Activated CD8-positive, alpha-beta T cell treated with anti-CD3 and anti-CD28 coated beads for 36 hours (primary cell): ENCODE measurements at regions not wholly inside any gene's neighbourhood (a gene's known extent, or its start where the extent isn't known, plus 50 kb on each side); places are given as distances from the start of the nearest gene placed in this dataset.

Experiments
- ATAC-seq: fragments of 200-7000 bp; cut with Tn5 transposase; one replicate; pipeline ENCODE4 v1.10.0; 2021; ENCODE audit warnings: mild to moderate bottlenecking, moderate library complexity
- CTCF ChIA-PET: fragments of 350-600 bp; sonication (Branson Sonifier 250); formaldehyde crosslinking; loops from one replicate; lab custom pipeline; 2021; ENCODE audit warnings: antibody characterized with exemption; lab: Charles Lee
- POLR2A ChIA-PET: fragments of 350-600 bp; sonication (Branson Sonifier 250); formaldehyde crosslinking; loops from one replicate; lab custom pipeline; 2021; ENCODE audit warnings: antibody characterized with exemption; lab: Charles Lee
- DNase-seq: peaks from one replicate; pipeline ENCODE4 v3.0.0-alpha.2; 2020
- H3K27ac Mint-ChIP-seq: one replicate; pipeline ENCODE4 v1.8.0; 2021; ENCODE audit warnings: mild to moderate bottlenecking, mixed read lengths
- H3K27me3 Mint-ChIP-seq: one replicate; pipeline ENCODE4 v1.8.0; 2021; ENCODE audit warnings: mixed read lengths
- H3K36me3 Mint-ChIP-seq: one replicate; pipeline ENCODE4 v1.8.0; 2021; ENCODE audit warnings: low read depth, mixed read lengths
- H3K4me1 Mint-ChIP-seq: one replicate; pipeline ENCODE4 v1.8.0; 2021; ENCODE audit warnings: low read depth, mixed read lengths
- H3K4me3 Mint-ChIP-seq: one replicate; pipeline ENCODE4 v1.8.0; 2021; ENCODE audit warnings: mild to moderate bottlenecking, moderate library complexity, mixed read lengths
- H3K9me3 Mint-ChIP-seq: one replicate; pipeline ENCODE4 v1.8.0; 2021; ENCODE audit warnings: mixed read lengths
- intact Hi-C: fragments of 100-400 bp; cut with micrococcal nuclease; formaldehyde crosslinking; loops from one replicate; pipeline ENCODE4 v1.10.0; 2022
- TF ChIP-seq, protein P1 (sequence below): fragments of 200-600 bp; IDR thresholded peaks from one replicate; pipeline ENCODE4 v1.8.0; 2022; ENCODE audit warnings: antibody characterized with exemption, mild to moderate bottlenecking

DNA sequence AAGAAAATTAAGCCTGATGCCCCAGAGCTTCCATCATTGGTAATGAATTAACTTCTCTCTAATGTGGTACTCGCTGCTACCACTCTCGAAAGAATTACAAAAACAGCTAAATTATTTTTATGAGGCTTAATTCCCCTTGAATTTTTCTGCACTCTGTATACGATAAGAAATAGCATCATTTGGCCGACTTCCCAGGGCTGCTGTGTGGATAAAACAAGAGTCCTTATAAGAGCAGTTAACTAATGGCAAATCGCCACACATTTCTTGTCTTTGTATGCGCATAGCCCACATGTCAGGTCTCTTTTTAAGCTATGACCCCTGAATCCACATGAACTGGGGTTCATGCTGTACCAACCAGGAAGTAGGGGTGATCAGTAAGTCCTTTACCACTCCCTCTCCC, 668.4 kb downstream of the TMEM182 start:
- no peaks in the 10 kb centered on the region for H3K4me1 Mint-ChIP-seq
- no peak overlapping the region for H3K4me3 Mint-ChIP-seq
- ATAC-seq: no peak
- intact Hi-C loops: no loop called here
- H3K27me3 Mint-ChIP-seq: no peaks in the 10 kb centered on the region
- H3K9me3 Mint-ChIP-seq: peaks cover 1% of the 10 kb centered on the region
- TF ChIP-seq, protein P1, sequence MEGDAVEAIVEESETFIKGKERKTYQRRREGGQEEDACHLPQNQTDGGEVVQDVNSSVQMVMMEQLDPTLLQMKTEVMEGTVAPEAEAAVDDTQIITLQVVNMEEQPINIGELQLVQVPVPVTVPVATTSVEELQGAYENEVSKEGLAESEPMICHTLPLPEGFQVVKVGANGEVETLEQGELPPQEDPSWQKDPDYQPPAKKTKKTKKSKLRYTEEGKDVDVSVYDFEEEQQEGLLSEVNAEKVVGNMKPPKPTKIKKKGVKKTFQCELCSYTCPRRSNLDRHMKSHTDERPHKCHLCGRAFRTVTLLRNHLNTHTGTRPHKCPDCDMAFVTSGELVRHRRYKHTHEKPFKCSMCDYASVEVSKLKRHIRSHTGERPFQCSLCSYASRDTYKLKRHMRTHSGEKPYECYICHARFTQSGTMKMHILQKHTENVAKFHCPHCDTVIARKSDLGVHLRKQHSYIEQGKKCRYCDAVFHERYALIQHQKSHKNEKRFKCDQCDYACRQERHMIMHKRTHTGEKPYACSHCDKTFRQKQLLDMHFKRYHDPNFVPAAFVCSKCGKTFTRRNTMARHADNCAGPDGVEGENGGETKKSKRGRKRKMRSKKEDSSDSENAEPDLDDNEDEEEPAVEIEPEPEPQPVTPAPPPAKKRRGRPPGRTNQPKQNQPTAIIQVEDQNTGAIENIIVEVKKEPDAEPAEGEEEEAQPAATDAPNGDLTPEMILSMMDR: no peak
- no peak for DNase-seq
- no peaks in the 10 kb centered on the region for H3K36me3 Mint-ChIP-seq
- ChIA-PET CTCF (no interaction called here), POLR2A (no interaction called here)
- no peak overlapping the region for H3K27ac Mint-ChIP-seq

DNA sequence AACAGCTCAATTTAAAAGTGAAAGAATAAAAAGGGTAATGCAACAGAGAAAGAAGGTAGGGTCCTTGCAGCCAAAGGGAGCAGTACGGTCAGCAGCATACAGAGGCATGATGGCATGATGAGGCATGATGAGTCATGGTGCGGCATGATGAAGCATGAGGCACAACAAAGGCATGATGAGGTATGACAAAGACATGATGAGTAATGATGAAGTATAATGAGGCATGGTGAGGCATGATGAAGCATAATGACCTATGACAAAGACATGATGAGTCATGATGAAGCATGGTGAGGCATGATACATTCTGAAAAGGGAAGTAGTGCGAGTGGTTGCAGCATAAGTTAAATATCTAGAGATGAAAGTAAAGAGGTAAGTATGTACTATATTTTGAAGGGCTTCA, 673.2 kb downstream of the TMEM182 start:
- Mint-ChIP-seq H3K27me3 (no peaks in the 10 kb centered on the region), H3K36me3 (no peaks in the 10 kb centered on the region), H3K4me1 (no peaks in the 10 kb centered on the region), H3K27ac (no peak overlapping the region), H3K9me3 (peaks cover 6% of the 10 kb centered on the region), H3K4me3 (no peak overlapping the region)
- intact Hi-C loops: no loop called here
- CTCF ChIA-PET: no interaction called here
- ATAC-seq (no peak), DNase-seq (no peak)
- TF ChIP-seq, protein P1: no peak
- POLR2A ChIA-PET: no interaction called here

DNA sequence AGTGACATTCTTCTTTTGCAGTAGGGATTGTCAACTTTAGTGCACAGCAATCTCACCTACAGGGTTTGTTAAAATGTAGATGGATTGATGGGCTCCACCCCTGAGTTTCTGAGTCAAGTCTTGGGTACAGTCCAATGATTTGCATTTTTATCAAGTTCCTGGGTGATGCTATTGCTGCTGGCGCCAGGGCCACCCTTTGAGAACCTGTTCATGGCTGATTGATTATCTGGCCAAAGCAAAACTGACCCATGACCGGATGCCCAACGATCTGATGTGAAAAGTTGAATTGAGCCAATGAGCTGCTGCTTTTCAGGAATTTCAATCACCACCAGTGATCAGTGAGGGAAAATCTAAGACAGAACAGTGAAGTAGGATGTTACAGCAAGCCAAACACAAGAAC, 675.3 kb downstream of the TMEM182 start:
- Mint-ChIP-seq H3K9me3 (peaks cover 5% of the 10 kb centered on the region), H3K27ac (no peak overlapping the region), H3K27me3 (no peaks in the 10 kb centered on the region), H3K4me3 (no peak overlapping the region), H3K4me1 (no peaks in the 10 kb centered on the region), H3K36me3 (no peaks in the 10 kb centered on the region)
- intact Hi-C loops: no loop called here
- no peak for ATAC-seq
- DNase-seq: no peak
- ChIA-PET CTCF (no interaction called here), POLR2A (no interaction called here)
- TF ChIP-seq, protein P1: no peak

DNA sequence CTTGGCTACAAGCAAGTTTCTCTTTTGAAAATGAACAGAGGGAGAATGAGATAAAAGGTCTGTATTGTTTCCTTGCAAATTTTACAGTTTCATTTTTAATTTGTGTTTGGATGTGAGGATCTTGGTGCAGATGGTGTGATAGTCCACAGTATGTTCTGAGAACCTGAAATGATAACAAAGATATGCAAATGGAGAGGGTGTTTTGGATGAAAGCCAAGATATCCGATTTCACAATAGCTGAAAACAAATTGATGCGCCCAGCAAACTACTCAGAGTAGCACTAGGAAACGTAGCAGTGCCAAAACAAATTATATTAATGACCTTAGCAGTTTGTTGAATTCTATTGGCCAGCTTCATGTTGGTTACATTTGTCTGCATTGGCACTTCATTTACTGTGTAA, 683.5 kb downstream of the TMEM182 start:
- no peak for DNase-seq
- POLR2A ChIA-PET: no interaction called here
- H3K27me3 Mint-ChIP-seq: no peaks in the 10 kb centered on the region
- no peak overlapping the region for H3K27ac Mint-ChIP-seq
- ATAC-seq: no peak
- H3K4me3 Mint-ChIP-seq: no peak overlapping the region
- TF ChIP-seq, protein P1: no peak
- no peaks in the 10 kb centered on the region for H3K4me1 Mint-ChIP-seq
- H3K36me3 Mint-ChIP-seq: no peaks in the 10 kb centered on the region
- intact Hi-C loops: no loop called here
- CTCF ChIA-PET: no interaction called here
- H3K9me3 Mint-ChIP-seq: peaks cover 1% of the 10 kb centered on the region

DNA sequence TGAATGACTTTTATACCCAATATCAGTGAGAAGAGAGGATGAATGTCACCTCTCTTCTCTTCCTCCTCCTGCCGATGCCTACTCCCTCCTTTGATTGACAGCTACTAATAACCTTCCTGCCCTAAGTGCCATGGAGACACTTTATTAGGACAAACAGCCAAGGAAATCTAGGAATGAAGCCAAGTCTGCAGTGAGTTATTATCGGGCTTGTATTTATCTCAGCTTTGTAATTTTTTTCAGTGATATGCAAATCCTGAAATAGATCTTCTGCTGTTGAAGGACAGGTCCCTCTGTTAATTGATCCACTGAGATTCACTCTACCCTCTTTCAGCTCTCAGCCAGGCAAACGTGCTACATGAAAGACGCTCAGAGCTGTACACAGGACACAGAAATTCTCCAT, 686.7 kb downstream of the TMEM182 start:
- TF ChIP-seq, protein P1: no peak
- ATAC-seq (no peak), DNase-seq (no peak)
- no peak overlapping the region for H3K27ac Mint-ChIP-seq
- H3K9me3 Mint-ChIP-seq: peaks cover 1% of the 10 kb centered on the region
- no peaks in the 10 kb centered on the region for H3K27me3 Mint-ChIP-seq
- no peaks in the 10 kb centered on the region for H3K4me1 Mint-ChIP-seq
- H3K4me3 Mint-ChIP-seq: no peak overlapping the region
- POLR2A ChIA-PET: no interaction called here
- CTCF ChIA-PET: no interaction called here
- intact Hi-C loops: no loop called here
- H3K36me3 Mint-ChIP-seq: no peaks in the 10 kb centered on the region
